Ishikawa (cell line): ENCODE measurements at regions not wholly inside any gene's neighbourhood (a gene's known extent, or its start where the extent isn't known, plus 50 kb on each side); places are given as distances from the start of the nearest gene placed in this dataset.

Experiments used
- CEBPB ChIP-seq: IDR thresholded peaks from 2 replicates; pipeline ENCODE4 v1.6.1; 2012
- CREB1 ChIP-seq: IDR thresholded peaks from 2 replicates; pipeline ENCODE4 v1.6.1; 2012; ENCODE audit warnings: low read depth
- EGR1 ChIP-seq: IDR thresholded peaks from 2 replicates; pipeline ENCODE4 v1.6.1; 2012
- EP300 ChIP-seq: IDR thresholded peaks from 2 replicates; pipeline ENCODE4 v1.6.1; 2012; ENCODE audit warnings: borderline replicate concordance
- FOXM1 ChIP-seq: IDR thresholded peaks from 2 replicates; pipeline ENCODE4 v1.6.1; 2012; ENCODE audit warnings: low read depth, borderline replicate concordance
- NFIC ChIP-seq: IDR thresholded peaks from 2 replicates; pipeline ENCODE4 v1.6.1; 2012
- RAD21 ChIP-seq: IDR thresholded peaks from 2 replicates; pipeline ENCODE4 v1.6.1; 2012; ENCODE audit warnings: low read depth
- REST ChIP-seq: IDR thresholded peaks from 2 replicates; pipeline ENCODE4 v1.6.1; 2012; ENCODE audit warnings: low read depth, mild to moderate bottlenecking
- TAF1 ChIP-seq: IDR thresholded peaks from 2 replicates; pipeline ENCODE4 v1.6.1; 2012; ENCODE audit warnings: low read depth, mild to moderate bottlenecking
- TCF12 ChIP-seq: IDR thresholded peaks from 2 replicates; pipeline ENCODE4 v1.6.1; 2012; ENCODE audit warnings: low read depth
- TEAD4 ChIP-seq: IDR thresholded peaks from 2 replicates; pipeline ENCODE4 v1.6.1; 2012
- USF1 ChIP-seq: IDR thresholded peaks from 2 replicates; pipeline ENCODE4 v1.6.1; 2012
- YY1 ChIP-seq: IDR thresholded peaks from 2 replicates; pipeline ENCODE4 v1.6.1; 2012; ENCODE audit warnings: low read depth
- ZBTB7A ChIP-seq: IDR thresholded peaks from 2 replicates; pipeline ENCODE4 v1.6.1; 2012; ENCODE audit warnings: low read depth
- TF ChIP-seq, protein P1 (sequence below): IDR thresholded peaks from 2 replicates; pipeline ENCODE4 v1.6.1; 2012

- no peak for TF ChIP-seq EGR1
- no peak for TF ChIP-seq RAD21
- no peak for TF ChIP-seq CEBPB
- TF ChIP-seq REST: no peak
- TF ChIP-seq TEAD4: no peak
- TF ChIP-seq USF1: no peak
- no peak for TF ChIP-seq NFIC
- no peak for TF ChIP-seq CREB1
- TF ChIP-seq TCF12: no peak
These were observed 168.9 kb upstream of the SALL3 start for GRCh38 chr18:78810706-78811105.

DNA sequence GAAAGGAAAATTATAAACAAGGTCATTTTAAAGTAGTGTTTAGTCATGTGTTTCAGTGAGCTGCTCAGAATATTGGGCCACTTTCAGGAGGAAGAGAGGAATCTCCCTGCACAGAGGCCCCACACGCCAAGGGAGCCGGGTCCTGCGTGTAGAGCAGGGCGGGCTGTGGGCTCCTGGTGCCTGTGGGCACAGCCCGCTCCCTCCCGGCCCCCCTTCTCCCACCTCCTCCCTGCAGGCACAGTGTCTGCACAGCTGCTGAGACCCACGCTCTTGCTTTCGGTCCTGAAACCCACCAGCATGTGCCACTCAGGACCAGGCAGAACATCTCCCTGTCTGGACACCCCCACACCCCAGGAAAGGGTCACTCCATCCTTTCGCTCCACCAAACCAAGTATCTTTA lies 167.6 kb upstream of the SALL3 start:
- no peak for TF ChIP-seq TEAD4
- no peak for TF ChIP-seq TCF12
- no peak for TF ChIP-seq CREB1
- TF ChIP-seq EGR1: no peak
- no peak for TF ChIP-seq ZBTB7A
- no peak for TF ChIP-seq EP300
- no peak for TF ChIP-seq TAF1
- no peak for TF ChIP-seq CEBPB
- TF ChIP-seq REST: no peak
- TF ChIP-seq RAD21: no peak
- TF ChIP-seq FOXM1: no peak
- no peak for TF ChIP-seq YY1
- TF ChIP-seq, protein P1, sequence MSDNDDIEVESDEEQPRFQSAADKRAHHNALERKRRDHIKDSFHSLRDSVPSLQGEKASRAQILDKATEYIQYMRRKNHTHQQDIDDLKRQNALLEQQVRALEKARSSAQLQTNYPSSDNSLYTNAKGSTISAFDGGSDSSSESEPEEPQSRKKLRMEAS: no peak

GRCh38 chr18:78813156-78813555 lies 166.5 kb upstream of the SALL3 start:
- TF ChIP-seq CREB1 (no peak), NFIC (no peak)

DNA sequence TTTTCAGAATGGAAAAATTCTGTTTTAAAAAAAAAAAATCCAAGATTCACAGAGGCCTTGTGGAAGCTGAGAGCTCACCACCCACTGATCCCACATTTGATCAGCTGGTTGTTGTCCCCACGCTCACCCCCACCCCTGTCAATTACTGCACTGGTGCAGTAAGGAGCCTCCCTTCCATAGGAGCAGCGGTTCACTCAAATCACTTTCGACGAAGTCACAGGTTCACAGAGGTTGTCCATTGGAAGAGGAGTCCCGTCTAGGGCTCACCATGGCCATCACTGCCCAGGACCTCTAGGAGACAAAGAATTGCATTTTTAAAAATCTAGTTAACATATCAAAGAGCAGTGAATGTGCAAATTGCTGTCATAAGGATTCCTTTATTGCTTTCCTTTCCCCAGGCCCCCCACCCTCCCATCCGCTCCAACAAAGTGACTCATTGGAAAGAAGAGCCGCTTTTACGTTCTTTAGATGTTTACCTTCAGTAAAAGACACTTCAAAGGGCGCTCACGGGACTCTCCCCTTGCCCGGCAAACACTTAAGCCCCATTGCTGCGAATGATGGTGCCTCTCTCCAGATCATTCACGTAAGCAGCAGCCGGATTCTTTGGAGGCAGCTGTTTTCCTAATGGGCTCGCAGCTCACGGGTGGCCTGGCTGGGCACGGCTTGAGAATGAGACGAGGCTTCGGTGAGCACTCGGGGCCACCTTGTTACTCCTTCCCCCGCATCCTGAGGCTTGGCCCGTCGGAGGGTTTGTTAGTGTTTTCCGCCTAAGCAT lies 165.5 kb upstream of the SALL3 start:
- TF ChIP-seq REST (no peak), CREB1 (no peak)

DNA sequence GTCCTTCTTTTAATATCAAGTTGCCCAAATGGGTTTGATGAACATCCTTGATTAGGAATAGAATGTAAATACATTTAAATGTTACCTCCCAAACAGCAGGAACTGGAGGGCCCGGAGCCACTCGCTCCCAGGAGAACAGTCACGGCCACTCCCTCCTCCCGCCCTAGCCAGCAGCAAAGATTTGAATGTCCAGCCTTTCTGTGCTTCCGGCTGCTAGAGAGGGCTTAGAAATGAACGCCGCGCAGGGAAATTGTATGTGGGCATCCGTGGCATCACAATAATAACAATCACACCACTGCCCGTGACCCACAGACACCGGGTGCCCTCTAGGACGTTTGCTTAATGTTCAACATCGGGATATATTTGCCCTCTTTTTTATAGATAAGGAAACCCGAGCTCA lies 164.9 kb upstream of the SALL3 start:
- TF ChIP-seq YY1 (no peak), TCF12 (no peak), USF1 (no peak), CEBPB (no peak), EP300 (no peak)

- TF ChIP-seq TEAD4 (no peak), TCF12 (no peak), USF1 (no peak), CREB1 (no peak), RAD21 (no peak), YY1 (no peak), NFIC (no peak), EGR1 (no peak), EP300 (no peak), FOXM1 (no peak), TAF1 (no peak), REST (no peak), ZBTB7A (no peak), CEBPB (no peak)
- TF ChIP-seq, protein P1: no peak
These were observed 163.5 kb upstream of the SALL3 start for GRCh38 chr18:78816114-78816513.
